Pancreas (tissue), 10 donors: ENCODE measurements at regions not wholly inside any gene's neighbourhood (a gene's known extent, or its start where the extent isn't known, plus 50 kb on each side); places are given as distances from the start of the nearest gene placed in this dataset.
A peak's percentile ranks its signal among the peaks of the same experiment; 100 is the strongest.

Experiments used
- ATAC-seq, 4 donors: fragments of 200-7000 bp; cut with Tn5 transposase; one replicate each; pipeline versions ENCODE4 v1.8.0 to v1.9.1; 2020; ENCODE audit warnings: mild to moderate bottlenecking in 4 of 4, moderate library complexity in 4 of 4
- DNase-seq, 6 donors: peaks; one replicate each; pipeline ENCODE4 v3.0.0-alpha.2; 2020
- FAIRE-seq: peaks from 2 replicates; lab custom pipeline; 2012; peaks lifted over from hg19 to GRCh38; lab: Jason Lieb, UNC
- H3K27ac ChIP-seq, 4 donors: fragments of 200-600 bp; sonication (generic); 1 replicate in 3 of 4; 2 replicates in 1 of 4; pipeline versions ENCODE4 v1.5.0 to v1.8.0; 2020
- H3K27me3 ChIP-seq, 4 donors: fragments of 200-600 bp; one replicate each; pipeline ENCODE4 v1.8.0; 2021
- H3K36me3 ChIP-seq, 3 donors: fragments of 200-600 bp; sonication (generic) in 1 of 3; one replicate each; pipeline versions ENCODE4 v1.5.0 to v1.8.0; 2020 to 2021
- H3K4me1 ChIP-seq, 3 donors: fragments of 200-600 bp; one replicate each; pipeline ENCODE4 v1.8.0; 2021
- H3K4me3 ChIP-seq, 4 donors: fragments of 200-600 bp; sonication (generic) in 2 of 4; one replicate each; pipeline versions ENCODE4 v1.5.0 to v1.8.0; 2020 to 2021
- H3K9me3 ChIP-seq, 4 donors: fragments of 200-600 bp; one replicate each; pipeline ENCODE4 v1.8.0; 2021
- WGBS, 2 donors: extraction: QIAGEN DNeasy Blood & Tissue Kit; methylation state at CpG; one replicate each; pipeline ENCODE4 v1.1.7; 2013; 5-methylcytosine and 5-hydroxymethylcytosine counted together
- intact Hi-C, 3 donors: fragments of 100-400 bp; cut with DNase I; formaldehyde crosslinking; loops; one replicate each; pipeline versions ENCODE4 v1.11.1 to v1.14.2; 2022
- TF ChIP-seq, protein P1 (sequence below), 4 donors: fragments of 200-600 bp; sonication (generic) in 3 of 4; IDR thresholded peaks; one replicate each; pipeline versions ENCODE4 v1.5.0 to v1.8.0; 2021; ENCODE audit warnings: antibody characterized with exemption in 4 of 4
- donor health status: healthy with polysubstance abuse.
- donor health status: DM: no; HTN: no; CAD: no; lungs with moderate emphysema.
- donor health status: DM: no; HTN: no; CAD: no.
- donor health status: control.
- donor health status: control.
- donor health status: Bipolar disorder and iron deficiency.
- donor health status: DM: yes; HTN: yes; CAD: no.
- donor health status: DM: no; HTN: no; CAD: no.
- donor health status: DM: no; HTN: no; CAD: no.
- donor health status: DM: yes; HTN: yes; CAD: no.

DNA sequence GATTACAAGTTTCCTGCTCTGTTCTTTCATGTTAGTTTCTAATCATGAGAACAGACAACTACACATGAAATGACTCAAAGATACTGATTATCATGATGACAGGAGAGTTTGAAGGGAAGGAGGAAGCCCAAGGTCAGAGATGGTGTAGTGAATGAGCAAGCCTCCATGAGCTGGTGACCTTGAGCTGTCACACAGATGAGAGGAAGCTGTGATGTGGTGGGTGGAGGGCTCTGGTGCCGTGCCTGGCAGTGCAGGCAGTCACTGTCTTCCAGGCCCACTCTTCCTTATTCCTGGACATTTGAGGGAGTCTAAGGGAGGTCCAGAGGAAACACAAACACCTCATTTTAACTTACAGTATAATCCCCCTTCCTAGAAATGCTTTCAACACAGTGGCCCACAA lies 133.4 kb upstream of the ROPN1 start:
- Histone ChIP-seq H3K4me1 (no peaks in the 10 kb centered on the region), H3K27ac (no peak overlapping the region), H3K27me3 (no peaks in the 10 kb centered on the region), H3K36me3 (no peaks in the 10 kb centered on the region), H3K9me3 (no peaks in the 10 kb centered on the region), H3K4me3 (no peak overlapping the region)
- no peak for DNase-seq
- FAIRE-seq: no peak
- no peak for ATAC-seq
- WGBS, 2 donors: 83 to 86% methylated on average over 1 of the region's 1 CpG
- intact Hi-C loops: no loop called here
- TF ChIP-seq, protein P1, sequence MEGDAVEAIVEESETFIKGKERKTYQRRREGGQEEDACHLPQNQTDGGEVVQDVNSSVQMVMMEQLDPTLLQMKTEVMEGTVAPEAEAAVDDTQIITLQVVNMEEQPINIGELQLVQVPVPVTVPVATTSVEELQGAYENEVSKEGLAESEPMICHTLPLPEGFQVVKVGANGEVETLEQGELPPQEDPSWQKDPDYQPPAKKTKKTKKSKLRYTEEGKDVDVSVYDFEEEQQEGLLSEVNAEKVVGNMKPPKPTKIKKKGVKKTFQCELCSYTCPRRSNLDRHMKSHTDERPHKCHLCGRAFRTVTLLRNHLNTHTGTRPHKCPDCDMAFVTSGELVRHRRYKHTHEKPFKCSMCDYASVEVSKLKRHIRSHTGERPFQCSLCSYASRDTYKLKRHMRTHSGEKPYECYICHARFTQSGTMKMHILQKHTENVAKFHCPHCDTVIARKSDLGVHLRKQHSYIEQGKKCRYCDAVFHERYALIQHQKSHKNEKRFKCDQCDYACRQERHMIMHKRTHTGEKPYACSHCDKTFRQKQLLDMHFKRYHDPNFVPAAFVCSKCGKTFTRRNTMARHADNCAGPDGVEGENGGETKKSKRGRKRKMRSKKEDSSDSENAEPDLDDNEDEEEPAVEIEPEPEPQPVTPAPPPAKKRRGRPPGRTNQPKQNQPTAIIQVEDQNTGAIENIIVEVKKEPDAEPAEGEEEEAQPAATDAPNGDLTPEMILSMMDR (IDR thresholded peaks at IDR 0.05): no peak

DNA sequence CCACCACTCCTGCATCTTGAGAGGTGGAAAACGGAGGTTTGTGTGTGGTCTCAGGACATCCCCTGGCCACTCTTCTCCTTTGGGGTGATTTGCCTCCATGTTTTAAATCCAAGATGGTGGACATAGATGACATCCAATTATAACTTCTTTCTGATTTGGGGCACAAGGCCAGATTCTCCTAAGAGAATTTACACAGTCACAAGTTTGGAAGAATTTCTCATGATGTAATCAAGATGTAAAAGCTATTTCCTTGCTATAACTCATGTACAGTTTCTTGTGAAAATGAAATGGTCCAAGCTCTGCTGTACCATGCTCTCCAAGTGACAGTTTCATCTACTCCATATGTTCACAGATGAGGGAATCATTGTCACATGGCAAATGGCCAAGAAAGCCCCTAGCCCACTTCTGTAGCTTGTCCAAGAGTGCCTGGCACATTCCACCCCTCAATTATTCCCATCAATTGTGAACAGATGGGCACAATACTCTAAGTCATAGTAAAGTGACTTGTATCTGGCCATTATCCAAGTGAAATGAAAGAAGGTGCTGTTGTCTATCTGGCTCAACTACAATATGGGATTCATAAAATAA lies 134.6 kb upstream of the ROPN1 start:
- FAIRE-seq (no peak), ATAC-seq (no peak), DNase-seq (no peak)
- intact Hi-C loops: no loop called here
- Histone ChIP-seq H3K36me3 (no peaks in the 10 kb centered on the region), H3K4me3 (no peak overlapping the region), H3K9me3 (no peaks in the 10 kb centered on the region), H3K4me1 (no peaks in the 10 kb centered on the region), H3K27me3 (no peaks in the 10 kb centered on the region), H3K27ac (no peak overlapping the region)
- 82 to 96% methylated on average over 1 of the region's 1 CpG for WGBS, 2 donors
- TF ChIP-seq, protein P1 (IDR thresholded peaks at IDR 0.05): no peak

DNA sequence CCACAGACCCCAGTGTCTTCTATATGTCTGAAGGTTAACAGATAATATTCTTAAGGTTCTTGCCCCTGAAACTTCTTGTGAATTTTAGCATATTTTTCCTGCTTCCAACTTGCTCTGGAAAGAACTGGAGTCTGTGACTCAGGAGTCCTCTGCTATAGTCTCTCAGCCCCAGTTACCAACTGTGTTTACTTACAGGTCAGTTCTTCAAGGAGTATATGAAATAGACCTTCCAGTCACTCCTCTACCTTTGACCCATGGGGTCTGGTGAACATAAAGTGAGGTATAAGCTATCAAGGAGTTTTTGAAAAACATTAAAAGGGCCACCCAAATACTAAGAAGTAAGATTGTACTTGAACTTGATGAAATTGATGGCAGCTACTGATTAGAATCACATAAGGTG lies 139.2 kb upstream of the ROPN1 start:
- Histone ChIP-seq H3K36me3 (no peaks in the 10 kb centered on the region), H3K27ac (no peak overlapping the region), H3K9me3 (no peaks in the 10 kb centered on the region), H3K27me3 (no peaks in the 10 kb centered on the region), H3K4me1 (no peaks in the 10 kb centered on the region), H3K4me3 (no peak overlapping the region)
- DNase-seq: no peak
- no peak for FAIRE-seq
- no peak for ATAC-seq
- intact Hi-C loops: no loop called here
- TF ChIP-seq, protein P1 (IDR thresholded peaks at IDR 0.05): no peak

DNA sequence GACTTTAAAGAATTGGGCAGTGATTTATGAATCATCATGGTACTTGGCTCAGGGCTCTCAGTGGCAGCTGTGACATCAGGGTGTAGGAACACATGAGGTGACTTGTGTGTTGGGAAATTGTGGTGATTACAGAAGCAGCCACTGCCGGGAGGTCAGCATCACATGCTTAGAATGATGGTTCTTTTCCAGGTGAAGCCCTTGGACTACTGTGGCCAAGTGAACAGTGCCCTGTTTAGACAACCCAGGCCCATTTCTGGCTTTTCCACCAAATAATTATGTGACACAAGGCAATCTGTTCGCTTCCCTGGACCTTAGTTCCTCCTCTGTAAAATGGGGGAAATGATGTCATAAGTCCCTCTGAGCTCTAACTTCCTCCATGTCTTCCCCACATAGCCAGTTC lies 139.7 kb upstream of the ROPN1 start:
- Histone ChIP-seq H3K9me3 (no peaks in the 10 kb centered on the region), H3K4me1 (no peaks in the 10 kb centered on the region), H3K4me3 (no peak overlapping the region), H3K27me3 (no peaks in the 10 kb centered on the region), H3K36me3 (no peaks in the 10 kb centered on the region), H3K27ac (no peak overlapping the region)
- TF ChIP-seq, protein P1 (IDR thresholded peaks at IDR 0.05): no peak
- ATAC-seq (peak in 3 of 4 donors; percentile 26 to 73 (median 60)), DNase-seq (peak in 1 of 6 donors; percentile 9), FAIRE-seq (no peak)
- intact Hi-C loops: no loop called here
- WGBS, 2 donors: 59 to 72% methylated on average over 2 of the region's 2 CpGs

DNA sequence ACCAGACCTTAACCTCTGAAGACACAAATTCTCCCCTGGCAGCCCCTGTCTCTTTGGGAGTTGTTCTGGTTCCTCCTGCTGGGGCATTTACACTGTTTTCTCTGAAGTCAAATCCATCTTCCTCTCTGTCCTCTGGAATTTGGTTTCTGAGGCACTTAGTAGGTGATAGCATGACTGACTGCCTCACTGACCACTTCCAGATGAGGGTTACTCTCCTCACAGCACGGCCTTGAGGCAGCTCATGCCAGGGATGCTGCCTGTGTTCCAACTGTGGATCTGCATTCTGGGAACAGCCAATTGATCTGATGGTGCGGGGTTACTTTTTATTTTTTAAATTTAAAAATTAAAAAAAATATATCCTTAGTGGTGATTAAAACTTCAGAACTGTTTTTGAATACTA lies 140.9 kb upstream of the ROPN1 start:
- DNase-seq: no peak
- H3K4me3 ChIP-seq: no peak overlapping the region
- no peak overlapping the region for H3K27ac ChIP-seq
- no peak for FAIRE-seq
- no peaks in the 10 kb centered on the region for H3K36me3 ChIP-seq
- TF ChIP-seq, protein P1 (IDR thresholded peaks at IDR 0.05): no peak
- H3K4me1 ChIP-seq: no peaks in the 10 kb centered on the region
- intact Hi-C loops: no loop called here
- H3K9me3 ChIP-seq: no peaks in the 10 kb centered on the region
- 41 to 68% methylated on average over 2 of the region's 2 CpGs for WGBS, 2 donors
- no peak for ATAC-seq
- H3K27me3 ChIP-seq: no peaks in the 10 kb centered on the region
